ENCODE measurements at regions not wholly inside any gene's neighbourhood (a gene's known extent, or its start where the extent isn't known, plus 50 kb on each side); places are given as distances from the start of the nearest gene placed in this dataset.

- TF ChIP-seq, protein P1, sequence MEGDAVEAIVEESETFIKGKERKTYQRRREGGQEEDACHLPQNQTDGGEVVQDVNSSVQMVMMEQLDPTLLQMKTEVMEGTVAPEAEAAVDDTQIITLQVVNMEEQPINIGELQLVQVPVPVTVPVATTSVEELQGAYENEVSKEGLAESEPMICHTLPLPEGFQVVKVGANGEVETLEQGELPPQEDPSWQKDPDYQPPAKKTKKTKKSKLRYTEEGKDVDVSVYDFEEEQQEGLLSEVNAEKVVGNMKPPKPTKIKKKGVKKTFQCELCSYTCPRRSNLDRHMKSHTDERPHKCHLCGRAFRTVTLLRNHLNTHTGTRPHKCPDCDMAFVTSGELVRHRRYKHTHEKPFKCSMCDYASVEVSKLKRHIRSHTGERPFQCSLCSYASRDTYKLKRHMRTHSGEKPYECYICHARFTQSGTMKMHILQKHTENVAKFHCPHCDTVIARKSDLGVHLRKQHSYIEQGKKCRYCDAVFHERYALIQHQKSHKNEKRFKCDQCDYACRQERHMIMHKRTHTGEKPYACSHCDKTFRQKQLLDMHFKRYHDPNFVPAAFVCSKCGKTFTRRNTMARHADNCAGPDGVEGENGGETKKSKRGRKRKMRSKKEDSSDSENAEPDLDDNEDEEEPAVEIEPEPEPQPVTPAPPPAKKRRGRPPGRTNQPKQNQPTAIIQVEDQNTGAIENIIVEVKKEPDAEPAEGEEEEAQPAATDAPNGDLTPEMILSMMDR (IDR thresholded peaks at IDR 0.05; ENCODE audit: poor library complexity, severe bottlenecking) = no peak
- TF ChIP-seq EZH2 (IDR thresholded peaks at IDR 0.05; ENCODE audit: borderline replicate concordance, insufficient read depth, low read length, poor library complexity, severe bottlenecking) = no peak
Measured at GRCh38 chr1:65077369-65077768, 70.6 kb upstream of the AK4 start.
